Ovary (tissue), 3 donors: ENCODE measurements at regions not wholly inside any gene's neighbourhood (a gene's known extent, or its start where the extent isn't known, plus 50 kb on each side); places are given as distances from the start of the nearest gene placed in this dataset.

ENCODE experiments used
- CTCF ChIP-seq, 3 donors: fragments of 450-650 bp in 2 of 3; fragments of 200-600 bp in 1 of 3; IDR thresholded peaks; one replicate each; pipeline versions ENCODE4 v1.5.1 to v1.8.0; 2016 to 2022; ENCODE audit warnings: antibody characterized with exemption in 3 of 3, mild to moderate bottlenecking in 1 of 3
- EP300 ChIP-seq: sonication (generic); formaldehyde crosslinking; IDR thresholded peaks from one replicate; pipeline ENCODE4 v1.6.1; 2017; ENCODE audit warnings: antibody characterized with exemption
- POLR2A ChIP-seq: fragments of 450-650 bp; IDR thresholded peaks from one replicate; pipeline ENCODE4 v1.6.1; 2017; ENCODE audit warnings: antibody characterized with exemption, mild to moderate bottlenecking, moderate library complexity
- donor health status: DM: no; HTN: no; CAD: no.

GRCh38 chr6:125558241-125558843 is 191.1 kb upstream of the HEY2 start:
- TF ChIP-seq CTCF (IDR thresholded peaks at IDR 0.05) (no peak), POLR2A (no peak), EP300 (no peak)
